ENCODE measurements at regions not wholly inside any gene's neighbourhood (a gene's known extent, or its start where the extent isn't known, plus 50 kb on each side); places are given as distances from the start of the nearest gene placed in this dataset.

GRCh38 chr2:76678383-76679024 is 843.7 kb downstream of the LRRTM4 start:
- peaks cover 7% of the 10 kb centered on the region; the same call in 1 of the 2 replicates for H3K4me1 ChIP-seq
- no peaks in the 10 kb centered on the region for H3K36me3 ChIP-seq
- H3K9me3 ChIP-seq, result no peaks in the 10 kb centered on the region
- H3K27me3 ChIP-seq, result no peaks in the 10 kb centered on the region
- no peak overlapping the region for H3K4me3 ChIP-seq (ENCODE audit: low read depth, low read length)
- no peak for DNase-seq
- TF ChIP-seq CTCF (IDR thresholded peaks at IDR 0.05; ENCODE audit: low read depth, low read length), result no peak

- H3K36me3 ChIP-seq, result no peaks in the 10 kb centered on the region
- no peak overlapping the region for H3K4me3 ChIP-seq (ENCODE audit: low read depth, low read length)
- no peaks in the 10 kb centered on the region for H3K27me3 ChIP-seq
- no peaks in the 10 kb centered on the region for H3K9me3 ChIP-seq
- peaks cover 8% of the 10 kb centered on the region for H3K4me1 ChIP-seq
- no peak for TF ChIP-seq CTCF (IDR thresholded peaks at IDR 0.05; ENCODE audit: low read depth, low read length)
- DNase-seq, result no peak
Measured at GRCh38 chr2:76675212-76675611, 847.0 kb downstream of the LRRTM4 start.

GRCh38 chr2:76672798-76673197 is 849.4 kb downstream of the LRRTM4 start:
- TF ChIP-seq CTCF (IDR thresholded peaks at IDR 0.05; ENCODE audit: low read depth, low read length), result no peak
- no peak for DNase-seq
- H3K9me3 ChIP-seq, result no peaks in the 10 kb centered on the region
- peaks cover 27% of the 10 kb centered on the region for H3K4me1 ChIP-seq
- no peak overlapping the region for H3K4me3 ChIP-seq (ENCODE audit: low read depth, low read length)
- H3K36me3 ChIP-seq, result no peaks in the 10 kb centered on the region
- H3K27me3 ChIP-seq, result no peaks in the 10 kb centered on the region

- Histone ChIP-seq H3K36me3 (no peaks in the 10 kb centered on the region), H3K9me3 (no peaks in the 10 kb centered on the region), H3K4me3 (ENCODE audit: low read depth, low read length) (no peak overlapping the region), H3K27me3 (no peaks in the 10 kb centered on the region), H3K4me1 (peaks cover 28% of the 10 kb centered on the region)
- DNase-seq, result peak; percentile 10
- no peak for TF ChIP-seq CTCF (IDR thresholded peaks at IDR 0.05; ENCODE audit: low read depth, low read length)
Measured at GRCh38 chr2:76669966-76670465, 852.2 kb downstream of the LRRTM4 start.

GRCh38 chr2:76668279-76668678 is 853.9 kb downstream of the LRRTM4 start:
- no peak for TF ChIP-seq CTCF (IDR thresholded peaks at IDR 0.05; ENCODE audit: low read depth, low read length)
- Histone ChIP-seq H3K4me1 (peaks cover 28% of the 10 kb centered on the region), H3K27me3 (no peaks in the 10 kb centered on the region), H3K4me3 (ENCODE audit: low read depth, low read length) (peak overlapping the region; percentile 6; the same call in 1 of the 2 replicates), H3K9me3 (no peaks in the 10 kb centered on the region), H3K36me3 (no peaks in the 10 kb centered on the region)
- DNase-seq, result no peak

GRCh38 chr2:76667821-76668271 is 854.3 kb downstream of the LRRTM4 start:
- no peak for TF ChIP-seq CTCF (IDR thresholded peaks at IDR 0.05; ENCODE audit: low read depth, low read length)
- H3K4me3 ChIP-seq (ENCODE audit: low read depth, low read length), result peak overlapping the region; percentile 6; the same call in 1 of the 2 replicates
- H3K4me1 ChIP-seq, result peaks cover 28% of the 10 kb centered on the region
- no peaks in the 10 kb centered on the region for H3K9me3 ChIP-seq
- peak; percentile 85 for DNase-seq
- no peaks in the 10 kb centered on the region for H3K27me3 ChIP-seq
- no peaks in the 10 kb centered on the region for H3K36me3 ChIP-seq

Data from BE2C (cell line).